ENCODE measurements at regions not wholly inside any gene's neighbourhood (a gene's known extent, or its start where the extent isn't known, plus 50 kb on each side); places are given as distances from the start of the nearest gene placed in this dataset.

GRCh38 chr1:47549532-47549931 lies 111.7 kb downstream of the FOXD2 start:
- TF ChIP-seq, protein P1, sequence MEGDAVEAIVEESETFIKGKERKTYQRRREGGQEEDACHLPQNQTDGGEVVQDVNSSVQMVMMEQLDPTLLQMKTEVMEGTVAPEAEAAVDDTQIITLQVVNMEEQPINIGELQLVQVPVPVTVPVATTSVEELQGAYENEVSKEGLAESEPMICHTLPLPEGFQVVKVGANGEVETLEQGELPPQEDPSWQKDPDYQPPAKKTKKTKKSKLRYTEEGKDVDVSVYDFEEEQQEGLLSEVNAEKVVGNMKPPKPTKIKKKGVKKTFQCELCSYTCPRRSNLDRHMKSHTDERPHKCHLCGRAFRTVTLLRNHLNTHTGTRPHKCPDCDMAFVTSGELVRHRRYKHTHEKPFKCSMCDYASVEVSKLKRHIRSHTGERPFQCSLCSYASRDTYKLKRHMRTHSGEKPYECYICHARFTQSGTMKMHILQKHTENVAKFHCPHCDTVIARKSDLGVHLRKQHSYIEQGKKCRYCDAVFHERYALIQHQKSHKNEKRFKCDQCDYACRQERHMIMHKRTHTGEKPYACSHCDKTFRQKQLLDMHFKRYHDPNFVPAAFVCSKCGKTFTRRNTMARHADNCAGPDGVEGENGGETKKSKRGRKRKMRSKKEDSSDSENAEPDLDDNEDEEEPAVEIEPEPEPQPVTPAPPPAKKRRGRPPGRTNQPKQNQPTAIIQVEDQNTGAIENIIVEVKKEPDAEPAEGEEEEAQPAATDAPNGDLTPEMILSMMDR (conservative IDR thresholded peaks at IDR 0.05): no peak
- no peak for TF ChIP-seq ZFX (IDR thresholded peaks at IDR 0.05)

GRCh38 chr1:47550929-47551328 lies 113.1 kb downstream of the FOXD2 start:
- no peak overlapping the region for H3K27ac ChIP-seq
- TF ChIP-seq ZFX (IDR thresholded peaks at IDR 0.05): no peak
- TF ChIP-seq, protein P1 (conservative IDR thresholded peaks at IDR 0.05): no peak

More at GRCh38 chr1:47549532-47549931, 111.7 kb downstream of the FOXD2 start:
- H3K27ac ChIP-seq: no peak overlapping the region

- no peak overlapping the region for H3K27ac ChIP-seq
- TF ChIP-seq, protein P1 (conservative IDR thresholded peaks at IDR 0.05): no peak
- TF ChIP-seq ZFX (IDR thresholded peaks at IDR 0.05): no peak
Observed at GRCh38 chr1:47551971-47552528, 114.2 kb downstream of the FOXD2 start.

GRCh38 chr1:47554082-47554481 lies 116.2 kb downstream of the FOXD2 start:
- TF ChIP-seq, protein P1 (conservative IDR thresholded peaks at IDR 0.05): no peak
- no peak overlapping the region for H3K27ac ChIP-seq

DNA sequence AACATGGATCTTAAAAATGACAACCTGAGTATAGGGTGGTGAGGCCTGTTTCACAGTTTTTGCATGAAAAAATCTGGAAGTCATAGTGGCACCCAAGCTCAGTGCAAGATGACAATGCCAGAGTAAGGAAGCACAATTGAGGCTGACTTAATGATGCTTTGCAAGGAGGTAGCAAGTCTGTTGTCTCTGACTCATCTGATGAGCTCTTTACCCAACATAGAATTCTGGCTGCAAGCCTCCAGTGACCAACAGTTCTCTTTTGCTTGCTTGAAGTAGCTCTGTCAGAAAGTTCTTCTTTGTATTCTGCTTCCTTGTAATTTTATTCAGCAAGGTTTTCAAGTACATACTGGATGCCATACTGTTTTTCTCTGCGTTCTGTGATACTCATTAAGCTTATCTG lies 117.1 kb downstream of the FOXD2 start:
- TF ChIP-seq ZFX (IDR thresholded peaks at IDR 0.05): no peak
- TF ChIP-seq, protein P1 (conservative IDR thresholded peaks at IDR 0.05): no peak
- no peak overlapping the region for H3K27ac ChIP-seq

- H3K27ac ChIP-seq: no peak overlapping the region
- TF ChIP-seq, protein P1 (conservative IDR thresholded peaks at IDR 0.05): no peak
- no peak for TF ChIP-seq ZFX (IDR thresholded peaks at IDR 0.05)
Observed at GRCh38 chr1:47555306-47555705, 117.5 kb downstream of the FOXD2 start.

GRCh38 chr1:47555841-47556560 lies 118.2 kb downstream of the FOXD2 start:
- no peak overlapping the region for H3K27ac ChIP-seq
- no peak for TF ChIP-seq ZFX (IDR thresholded peaks at IDR 0.05)
- TF ChIP-seq, protein P1 (conservative IDR thresholded peaks at IDR 0.05): no peak
